Mammary epithelial cell (primary cell): ENCODE measurements at regions not wholly inside any gene's neighbourhood (a gene's known extent, or its start where the extent isn't known, plus 50 kb on each side); places are given as distances from the start of the nearest gene placed in this dataset.

Experiments
- EZH2 ChIP-seq: IDR thresholded peaks from 2 replicates; pipeline ENCODE4 v1.6.1; 2012; ENCODE audit warnings: low read length, inconsistent platforms, borderline replicate concordance
- TF ChIP-seq, protein P1 (sequence below), 2 donors: IDR thresholded peaks in 1 of 2; conservative IDR thresholded peaks in 1 of 2; 2 replicates each; pipeline ENCODE4 v1.5.1; 2011 to 2012; ENCODE audit warnings: inconsistent platforms in 2 of 2, low read length in 2 of 2, mild to moderate bottlenecking in 2 of 2, control low read depth in 1 of 2, low read depth in 1 of 2; ENCODE audit not compliant: insufficient read depth in 1 of 2; ENCODE audit errors: extremely low read depth in 1 of 2

DNA sequence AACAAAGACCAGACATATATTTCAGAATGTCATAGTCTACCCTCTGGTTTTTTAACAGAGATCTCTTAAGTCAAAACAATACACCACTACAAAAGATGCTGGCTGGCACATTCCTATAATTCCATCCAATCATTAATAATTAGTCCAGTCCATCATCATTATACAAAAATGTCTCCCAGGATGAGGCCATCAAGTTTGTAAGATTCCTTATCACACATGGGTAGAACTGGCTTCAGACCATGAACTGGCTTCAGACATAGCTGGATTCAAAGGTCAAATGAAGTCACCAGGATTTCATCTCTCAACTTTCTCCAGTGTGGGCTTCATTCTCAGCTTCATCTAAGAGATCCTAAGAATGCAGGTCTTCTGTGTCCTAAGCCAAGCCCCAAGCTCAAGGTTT, 147.1 kb downstream of the ENC1 start:
- TF ChIP-seq EZH2 = no peak
- TF ChIP-seq, protein P1, sequence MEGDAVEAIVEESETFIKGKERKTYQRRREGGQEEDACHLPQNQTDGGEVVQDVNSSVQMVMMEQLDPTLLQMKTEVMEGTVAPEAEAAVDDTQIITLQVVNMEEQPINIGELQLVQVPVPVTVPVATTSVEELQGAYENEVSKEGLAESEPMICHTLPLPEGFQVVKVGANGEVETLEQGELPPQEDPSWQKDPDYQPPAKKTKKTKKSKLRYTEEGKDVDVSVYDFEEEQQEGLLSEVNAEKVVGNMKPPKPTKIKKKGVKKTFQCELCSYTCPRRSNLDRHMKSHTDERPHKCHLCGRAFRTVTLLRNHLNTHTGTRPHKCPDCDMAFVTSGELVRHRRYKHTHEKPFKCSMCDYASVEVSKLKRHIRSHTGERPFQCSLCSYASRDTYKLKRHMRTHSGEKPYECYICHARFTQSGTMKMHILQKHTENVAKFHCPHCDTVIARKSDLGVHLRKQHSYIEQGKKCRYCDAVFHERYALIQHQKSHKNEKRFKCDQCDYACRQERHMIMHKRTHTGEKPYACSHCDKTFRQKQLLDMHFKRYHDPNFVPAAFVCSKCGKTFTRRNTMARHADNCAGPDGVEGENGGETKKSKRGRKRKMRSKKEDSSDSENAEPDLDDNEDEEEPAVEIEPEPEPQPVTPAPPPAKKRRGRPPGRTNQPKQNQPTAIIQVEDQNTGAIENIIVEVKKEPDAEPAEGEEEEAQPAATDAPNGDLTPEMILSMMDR (conservative IDR thresholded peaks at IDR 0.05 in 1 of 2, IDR thresholded peaks at IDR 0.05 in 1 of 2; ENCODE audit: extremely low read depth in 1 of 2, insufficient read depth in 1 of 2, low read depth in 1 of 2, low read length in 2 of 2) = no peak
